ENCODE measurements at regions not wholly inside any gene's neighbourhood (a gene's known extent, or its start where the extent isn't known, plus 50 kb on each side); places are given as distances from the start of the nearest gene placed in this dataset.

- DNase-seq (ENCODE audit: low spot score): no peak
These were observed 133.3 kb downstream of the MGAT5B start for GRCh38 chr17:77001487-77001886.

- no peak for DNase-seq (ENCODE audit: low spot score)
These were observed 134.2 kb downstream of the MGAT5B start for GRCh38 chr17:77002103-77003045.

GRCh38 chr17:77003699-77004098, 135.5 kb downstream of the MGAT5B start:
- DNase-seq (ENCODE audit: low spot score): no peak

GRCh38 chr17:77006971-77007649, 133.7 kb upstream of the SEC14L1 start:
- DNase-seq (ENCODE audit: low spot score): no peak

GRCh38 chr17:77009877-77010276, 130.9 kb upstream of the SEC14L1 start:
- DNase-seq (ENCODE audit: low spot score): no peak

GRCh38 chr17:77010667-77011066, 130.1 kb upstream of the SEC14L1 start:
- no peak for DNase-seq (ENCODE audit: low spot score)

GRCh38 chr17:77011173-77012011, 129.4 kb upstream of the SEC14L1 start:
- DNase-seq (ENCODE audit: low spot score): peak; percentile 60

- no peak for DNase-seq (ENCODE audit: low spot score)
These were observed 122.3 kb upstream of the SEC14L1 start for GRCh38 chr17:77018504-77018903.

GRCh38 chr17:77019893-77020379, 120.8 kb upstream of the SEC14L1 start:
- no peak for DNase-seq (ENCODE audit: low spot score)

- no peak for DNase-seq (ENCODE audit: low spot score)
These were observed 119.8 kb upstream of the SEC14L1 start for GRCh38 chr17:77020973-77021372.

GRCh38 chr17:77022766-77023165, 118.0 kb upstream of the SEC14L1 start:
- no peak for DNase-seq (ENCODE audit: low spot score)

GRCh38 chr17:77025781-77026180, 115.0 kb upstream of the SEC14L1 start:
- DNase-seq (ENCODE audit: low spot score): no peak

GRCh38 chr17:77027271-77027889, 113.4 kb upstream of the SEC14L1 start:
- DNase-seq (ENCODE audit: low spot score): no peak

- no peak for DNase-seq (ENCODE audit: low spot score)
These were observed 111.9 kb upstream of the SEC14L1 start for GRCh38 chr17:77028900-77029299.

- DNase-seq (ENCODE audit: low spot score): no peak
These were observed 107.8 kb upstream of the SEC14L1 start for GRCh38 chr17:77032929-77033328.

- DNase-seq (ENCODE audit: low spot score): no peak
These were observed 106.8 kb upstream of the SEC14L1 start for GRCh38 chr17:77033892-77034404.

GRCh38 chr17:77034677-77035424, 105.9 kb upstream of the SEC14L1 start:
- no peak for DNase-seq (ENCODE audit: low spot score)

- no peak for DNase-seq (ENCODE audit: low spot score)
These were observed 105.2 kb upstream of the SEC14L1 start for GRCh38 chr17:77035526-77035925.

GRCh38 chr17:77036136-77036840, 104.5 kb upstream of the SEC14L1 start:
- DNase-seq (ENCODE audit: low spot score): no peak

GRCh38 chr17:77036841-77037381, 103.9 kb upstream of the SEC14L1 start:
- no peak for DNase-seq (ENCODE audit: low spot score)
